Stimulated activated CD4-positive, alpha-beta T cell treated with anti-CD3 and anti-CD28 coated beads, Interleukin-15, amount 100 ng/mL, for 24 hours (primary cell): ENCODE measurements at regions not wholly inside any gene's neighbourhood (a gene's known extent, or its start where the extent isn't known, plus 50 kb on each side); places are given as distances from the start of the nearest gene placed in this dataset.
"Not testable (repeated sequence)": the region's sequence is repeated elsewhere in the genome, so short reads cannot be mapped to it uniquely, and the experiment has no call there.

Experiments
- DNase-seq: peaks from one replicate; pipeline ENCODE4 v3.0.0-alpha.2; 2020

- DNase-seq, result no peak
These were observed 393.2 kb downstream of the RWDD3 start for GRCh38 chr1:95627244-95627643.

GRCh38 chr1:95631695-95632094, 397.7 kb downstream of the RWDD3 start:
- no peak for DNase-seq

GRCh38 chr1:95635811-95636210, 401.8 kb downstream of the RWDD3 start:
- DNase-seq, result no peak

GRCh38 chr1:95636897-95637296, 402.9 kb downstream of the RWDD3 start:
- no peak for DNase-seq

DNA sequence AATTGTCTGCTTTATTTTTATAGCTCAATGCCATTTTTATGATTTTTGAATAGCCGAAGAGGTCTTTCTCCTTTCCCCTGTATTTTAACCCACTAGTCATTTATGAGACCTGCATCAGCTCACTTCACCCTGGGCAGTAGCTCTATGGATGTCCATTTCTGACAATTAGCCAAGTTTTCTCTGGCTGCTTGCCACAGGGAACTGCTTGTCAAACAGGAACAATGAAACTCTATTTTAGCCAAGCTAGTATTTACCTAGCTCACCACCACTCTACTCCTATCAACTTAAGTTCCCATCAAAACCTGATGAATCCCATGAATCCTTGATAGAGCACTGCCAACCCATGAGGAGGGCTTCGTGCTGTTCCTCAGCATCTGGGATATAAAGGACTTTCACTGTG, 406.7 kb downstream of the RWDD3 start:
- no peak for DNase-seq

- no peak for DNase-seq
These were observed 407.4 kb downstream of the RWDD3 start for GRCh38 chr1:95641386-95641785.

DNA sequence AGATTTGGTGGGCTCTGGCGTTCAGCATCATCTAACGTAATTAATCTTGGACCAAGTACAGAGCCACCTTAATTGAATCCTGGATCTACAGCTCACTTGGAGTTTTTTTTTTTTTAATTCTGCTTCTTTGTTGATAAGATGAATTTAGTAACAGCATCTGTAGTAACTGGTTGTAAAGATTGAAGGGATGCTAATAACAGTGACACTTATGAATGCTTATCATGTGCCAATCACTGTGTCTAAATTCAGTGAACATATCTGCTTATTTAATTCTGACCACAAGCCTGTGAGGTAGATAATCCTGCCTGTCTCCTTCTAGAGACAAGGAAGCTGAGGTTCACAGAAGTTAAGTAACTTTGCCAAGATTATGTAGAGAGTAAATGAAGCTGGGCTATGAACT, 408.0 kb downstream of the RWDD3 start:
- DNase-seq, result no peak

DNA sequence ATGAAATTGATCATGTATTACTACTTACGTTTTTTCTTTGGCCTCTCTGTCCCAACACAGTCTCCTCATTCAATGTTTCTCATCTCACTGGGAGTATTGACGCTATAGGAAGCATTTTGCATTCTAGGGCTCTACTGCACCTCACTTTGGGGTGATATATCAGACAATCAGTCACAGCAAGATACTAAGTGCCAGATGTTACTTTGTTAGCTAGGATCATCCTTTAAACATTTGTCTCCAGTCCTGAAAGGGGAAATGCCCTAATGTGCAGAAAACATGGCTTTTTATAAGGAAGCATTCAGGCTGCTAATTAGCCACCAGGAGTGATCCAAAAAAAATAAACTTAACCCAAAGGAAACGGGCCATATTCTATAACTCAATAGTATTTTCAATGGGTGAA, 409.1 kb downstream of the RWDD3 start:
- no peak for DNase-seq

DNA sequence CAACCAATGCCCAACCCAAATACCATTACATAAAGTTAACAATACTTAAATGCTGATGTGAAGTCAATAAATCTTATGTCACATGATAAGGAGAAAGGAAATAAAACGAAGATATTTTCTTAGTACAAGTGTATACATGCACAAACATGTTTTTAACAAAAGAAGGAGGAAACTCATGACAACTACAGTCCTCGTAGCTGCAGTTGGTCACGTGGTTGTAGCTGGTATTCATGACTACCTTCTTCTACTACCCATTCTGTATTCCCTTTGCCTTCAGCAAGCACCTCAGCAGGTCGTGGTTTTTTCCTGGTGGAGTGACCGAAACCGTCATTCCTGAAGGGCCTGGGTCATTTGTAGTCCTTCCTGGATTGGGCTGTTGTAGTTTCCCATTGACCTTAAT, 411.1 kb downstream of the RWDD3 start:
- not testable (repeated sequence) for DNase-seq

- no peak for DNase-seq
These were observed 416.6 kb downstream of the RWDD3 start for GRCh38 chr1:95650631-95651030.

DNA sequence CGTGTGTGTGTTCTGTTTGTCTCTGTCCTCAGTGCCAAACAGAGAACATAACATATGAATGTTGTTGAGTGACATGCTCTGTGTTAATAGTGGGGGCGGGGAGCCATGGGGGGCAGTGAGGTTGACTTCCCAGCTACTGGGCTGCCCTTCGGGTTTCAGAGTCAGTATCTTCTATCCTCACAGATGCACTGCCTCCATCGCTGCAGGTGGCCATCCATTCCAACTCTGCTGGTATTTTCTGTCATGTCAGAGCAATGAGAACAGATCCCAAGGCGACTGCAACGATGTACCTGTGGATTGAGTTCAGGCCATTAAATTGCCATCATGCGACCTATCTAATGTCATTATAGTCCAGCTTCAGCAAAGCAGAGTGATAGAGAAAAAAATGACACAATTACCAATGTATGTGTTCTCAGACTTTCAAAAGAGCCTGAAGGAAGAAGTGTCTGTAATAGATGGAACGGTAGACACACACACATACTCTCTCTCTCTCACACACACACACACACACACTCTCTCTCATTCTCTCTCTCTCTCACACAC, 418.5 kb downstream of the RWDD3 start:
- DNase-seq, result no peak

GRCh38 chr1:95653618-95654017, 419.6 kb downstream of the RWDD3 start:
- DNase-seq, result no peak

DNA sequence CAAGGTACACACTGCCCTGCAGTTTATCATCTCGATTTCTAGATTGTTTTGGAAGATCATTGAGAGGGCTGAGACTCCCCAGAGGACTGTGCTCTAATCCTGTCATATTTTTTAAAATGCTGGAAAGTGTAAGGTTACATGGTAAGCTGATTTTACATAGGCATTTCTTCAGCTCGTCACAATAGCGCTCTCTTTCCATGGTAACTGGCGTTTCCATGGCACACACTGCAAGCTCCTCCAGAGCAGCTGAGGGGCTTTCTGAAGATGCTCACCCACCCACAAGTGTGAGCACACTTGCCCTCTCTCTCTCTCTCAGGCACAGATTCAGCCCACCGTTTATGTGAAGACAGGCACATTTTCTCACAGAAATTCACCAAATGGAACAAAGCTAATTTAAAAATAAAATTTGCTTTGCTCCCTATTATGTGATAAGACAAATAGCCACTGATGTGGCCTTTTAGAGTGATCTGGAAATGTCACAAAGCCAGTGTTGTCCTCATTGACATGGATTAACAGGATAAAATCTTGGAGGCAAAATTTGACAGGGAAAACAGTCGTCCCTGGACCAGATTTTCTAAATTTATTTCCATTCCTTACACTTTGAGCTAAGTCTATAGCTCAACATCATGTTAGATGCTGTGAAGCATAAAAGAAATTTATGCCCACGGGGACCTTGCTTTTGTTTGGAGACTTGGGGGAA, 421.5 kb downstream of the RWDD3 start:
- no peak for DNase-seq

GRCh38 chr1:95657248-95657647, 423.2 kb downstream of the RWDD3 start:
- no peak for DNase-seq

DNA sequence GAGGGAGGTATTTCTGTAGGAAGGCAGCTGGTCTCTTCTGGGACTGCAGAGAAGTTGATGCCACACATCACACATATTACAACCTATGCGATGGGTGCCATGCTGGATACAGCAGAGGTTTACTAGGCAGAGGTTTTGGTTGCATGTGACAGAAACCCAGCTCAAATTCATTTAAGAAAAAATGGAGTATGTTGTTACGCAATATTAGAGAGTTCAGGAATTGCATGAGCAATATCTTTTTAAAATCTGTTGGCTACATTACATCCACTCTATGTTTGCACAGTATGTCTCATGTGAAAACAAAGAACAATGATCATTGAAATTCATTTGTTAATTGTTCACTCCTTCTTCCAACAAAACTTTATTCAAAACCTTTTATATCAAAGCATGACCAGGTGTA, 425.2 kb downstream of the RWDD3 start:
- no peak for DNase-seq

- no peak for DNase-seq
These were observed 425.6 kb downstream of the RWDD3 start for GRCh38 chr1:95659588-95659987.

GRCh38 chr1:95660736-95661135, 426.7 kb downstream of the RWDD3 start:
- DNase-seq, result no peak

GRCh38 chr1:95663530-95663929, 429.5 kb downstream of the RWDD3 start:
- not testable (repeated sequence) for DNase-seq

DNA sequence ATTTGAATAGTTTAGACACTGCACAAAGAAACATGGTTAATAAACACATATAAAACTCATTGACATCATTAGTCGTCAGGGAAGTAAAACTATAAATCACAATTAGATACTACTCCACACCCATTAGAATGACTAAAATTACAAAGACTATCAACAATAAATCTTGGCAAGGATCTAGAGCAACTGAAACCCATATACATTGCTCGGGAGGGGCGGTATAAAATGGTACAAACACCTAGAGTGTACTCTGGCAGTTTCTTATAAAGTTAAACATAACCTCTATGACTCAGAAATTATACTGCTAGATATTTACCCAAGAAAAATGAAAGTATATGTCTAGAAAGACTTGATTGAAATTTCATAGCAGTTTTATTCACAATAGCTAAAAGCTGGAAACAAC, 434.2 kb downstream of the RWDD3 start:
- DNase-seq, result no peak

DNA sequence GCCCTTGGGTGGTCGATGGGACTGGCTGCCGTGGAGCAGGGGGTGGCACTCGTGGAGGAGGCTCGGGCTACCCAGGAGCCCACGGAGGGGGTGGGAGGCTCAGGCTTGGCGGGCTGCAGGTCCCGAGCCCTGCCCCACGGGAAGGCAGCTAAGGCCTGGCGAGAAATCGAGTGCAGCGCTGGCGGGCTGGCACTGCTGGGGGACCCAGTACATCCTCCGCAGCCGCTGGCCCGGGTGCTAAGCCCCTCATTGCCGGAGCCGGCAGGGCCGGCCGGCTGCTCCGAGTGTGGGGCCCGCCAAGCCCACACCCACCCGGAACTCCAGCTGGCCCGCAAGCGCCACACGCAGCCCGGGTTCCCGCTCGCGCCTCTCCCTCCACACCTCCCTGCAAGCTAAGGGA, 435.6 kb downstream of the RWDD3 start:
- not testable (repeated sequence) for DNase-seq

DNA sequence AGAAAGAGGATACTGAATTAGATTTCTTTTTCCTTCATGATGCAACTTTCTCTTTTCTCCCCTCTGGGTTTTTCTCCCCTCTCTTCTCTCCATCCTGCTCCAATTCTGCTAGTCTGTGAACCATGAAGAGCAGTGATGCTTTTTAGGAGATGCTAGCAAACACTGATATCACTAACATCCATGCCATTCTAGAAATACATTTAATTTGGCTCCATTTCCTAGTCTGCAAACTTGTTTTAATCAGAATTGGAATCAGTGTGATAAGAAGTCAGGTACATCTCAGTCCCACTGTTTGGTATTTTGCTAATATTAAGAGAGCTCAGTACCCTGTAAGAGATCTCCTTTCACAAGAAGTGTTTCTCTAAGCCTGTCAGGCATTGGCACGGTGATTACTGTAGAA, 437.1 kb downstream of the RWDD3 start:
- DNase-seq, result no peak

DNA sequence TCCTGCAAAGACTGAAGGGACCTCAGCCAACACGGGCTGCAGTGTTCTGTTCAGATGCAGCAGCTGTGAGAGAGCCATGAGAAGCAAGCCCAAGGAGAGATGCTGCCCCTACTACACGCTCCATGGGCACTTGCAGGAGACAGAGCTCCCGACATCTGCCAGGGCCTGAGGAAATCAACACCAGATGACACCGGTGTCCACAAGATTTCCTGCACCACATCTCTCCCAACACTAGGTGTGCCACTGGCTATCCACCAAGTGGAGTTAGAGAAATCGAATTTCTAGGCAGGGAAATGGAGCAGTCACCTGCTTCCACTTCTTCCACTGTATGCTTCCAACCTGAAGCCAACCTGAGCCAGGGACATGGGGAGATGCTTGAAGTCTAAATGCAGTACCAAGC, 445.3 kb downstream of the RWDD3 start:
- DNase-seq, result no peak

- DNase-seq, result no peak
These were observed 451.1 kb downstream of the RWDD3 start for GRCh38 chr1:95685081-95685480.

DNA sequence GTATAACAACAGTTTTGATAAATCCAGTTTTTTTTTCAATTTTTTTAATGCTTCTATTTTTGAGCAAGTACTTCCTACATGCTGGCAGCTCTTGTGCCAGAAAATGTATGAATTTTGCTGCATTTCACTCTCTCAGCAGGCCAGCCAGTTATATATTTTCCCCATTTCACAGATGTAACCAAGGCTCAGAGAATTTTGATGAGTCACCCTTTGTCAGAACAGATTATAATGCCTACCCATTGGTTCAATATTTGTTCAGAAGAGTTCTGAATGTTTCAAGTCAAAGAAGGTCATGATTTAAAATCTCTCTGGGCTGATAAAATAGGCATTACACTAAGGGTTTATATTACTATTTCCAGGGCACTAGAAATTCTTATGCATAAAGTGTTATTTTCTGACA, 452.2 kb downstream of the RWDD3 start:
- no peak for DNase-seq
